Esophagus squamous epithelium (tissue), 5 donors: ENCODE measurements at regions not wholly inside any gene's neighbourhood (a gene's known extent, or its start where the extent isn't known, plus 50 kb on each side); places are given as distances from the start of the nearest gene placed in this dataset.

ENCODE experiments used
- DNase-seq: peaks from one replicate; lab custom pipeline; 2025; lab: John Stamatoyannopoulos, UW
- H3K27ac ChIP-seq, 4 donors: fragments of 200-600 bp; sonication (generic); one replicate each; pipeline ENCODE4 v1.5.1; 2016 to 2019; ENCODE audit warnings: mild to moderate bottlenecking in 1 of 4
- H3K27me3 ChIP-seq, 4 donors: fragments of 200-600 bp; sonication (generic); 1 replicate in 3 of 4; 2 replicates in 1 of 4; pipeline versions ENCODE4 v1.5.1 to v1.6.0; 2017 to 2021; ENCODE audit warnings: antibody characterized with exemption in 1 of 4
- H3K36me3 ChIP-seq, 3 donors: fragments of 200-600 bp; sonication (generic); one replicate each; pipeline ENCODE4 v1.5.1; 2016 to 2019
- H3K4me1 ChIP-seq, 3 donors: fragments of 200-600 bp; sonication (generic); one replicate each; pipeline ENCODE4 v1.5.1; 2017 to 2019
- H3K4me3 ChIP-seq, 4 donors: fragments of 200-600 bp; sonication (generic); 1 replicate in 3 of 4; 2 replicates in 1 of 4; pipeline ENCODE4 v1.5.1; 2016 to 2019; ENCODE audit warnings: mild to moderate bottlenecking in 2 of 4, moderate library complexity in 1 of 4
- H3K9me3 ChIP-seq, 3 donors: fragments of 200-600 bp; sonication (generic); one replicate each; pipeline ENCODE4 v1.5.1; 2016 to 2019
- POLR2A ChIP-seq, 4 donors: fragments of 450-650 bp; IDR thresholded peaks; one replicate each; pipeline ENCODE4 v1.6.1; 2017; ENCODE audit warnings: antibody characterized with exemption in 4 of 4, mild to moderate bottlenecking in 4 of 4, moderate library complexity in 3 of 4
- WGBS, 2 donors: methylation state at CpG; one replicate each; pipeline ENCODE4 v1.1.5; 2018; 5-methylcytosine and 5-hydroxymethylcytosine counted together
- intact Hi-C: fragments of 100-400 bp; cut with DNase I; formaldehyde crosslinking; loops from one replicate; pipeline ENCODE4 v1.15.0; 2022
- TF ChIP-seq, protein P1 (sequence below), 6 experiments: fragments of 450-650 bp in 4 of 6; fragments of 200-600 bp in 2 of 6; sonication (generic) in 2 of 6; IDR thresholded peaks; one replicate each; pipeline ENCODE4 v1.5.1; 2016 to 2019; ENCODE audit warnings: antibody characterized with exemption in 6 of 6, mild to moderate bottlenecking in 4 of 6, moderate library complexity in 4 of 6
- donor health status: DM: yes; HTN: yes; CAD: no.

DNA sequence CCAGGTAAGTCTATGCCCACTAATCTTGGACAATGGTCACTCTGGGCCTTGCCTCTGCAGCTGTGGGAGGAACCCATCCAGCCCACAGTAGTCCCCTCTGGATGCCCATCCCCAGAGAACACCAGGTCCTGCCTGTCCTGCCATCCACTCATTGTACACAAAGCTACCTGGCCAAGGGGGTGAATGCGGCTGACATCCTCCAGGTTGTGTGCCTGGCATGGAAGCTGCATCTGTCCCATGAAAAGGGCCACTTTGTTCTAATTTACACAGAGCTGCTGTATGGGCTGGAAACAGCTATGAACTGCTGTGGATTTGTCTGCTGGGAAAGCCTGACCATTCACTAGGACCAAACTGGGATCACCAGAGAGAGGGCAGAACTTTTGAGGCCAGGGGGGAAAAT is 324.8 kb downstream of the LRFN2 start:
- no peak for TF ChIP-seq POLR2A (IDR thresholded peaks at IDR 0.05)
- TF ChIP-seq, protein P1, sequence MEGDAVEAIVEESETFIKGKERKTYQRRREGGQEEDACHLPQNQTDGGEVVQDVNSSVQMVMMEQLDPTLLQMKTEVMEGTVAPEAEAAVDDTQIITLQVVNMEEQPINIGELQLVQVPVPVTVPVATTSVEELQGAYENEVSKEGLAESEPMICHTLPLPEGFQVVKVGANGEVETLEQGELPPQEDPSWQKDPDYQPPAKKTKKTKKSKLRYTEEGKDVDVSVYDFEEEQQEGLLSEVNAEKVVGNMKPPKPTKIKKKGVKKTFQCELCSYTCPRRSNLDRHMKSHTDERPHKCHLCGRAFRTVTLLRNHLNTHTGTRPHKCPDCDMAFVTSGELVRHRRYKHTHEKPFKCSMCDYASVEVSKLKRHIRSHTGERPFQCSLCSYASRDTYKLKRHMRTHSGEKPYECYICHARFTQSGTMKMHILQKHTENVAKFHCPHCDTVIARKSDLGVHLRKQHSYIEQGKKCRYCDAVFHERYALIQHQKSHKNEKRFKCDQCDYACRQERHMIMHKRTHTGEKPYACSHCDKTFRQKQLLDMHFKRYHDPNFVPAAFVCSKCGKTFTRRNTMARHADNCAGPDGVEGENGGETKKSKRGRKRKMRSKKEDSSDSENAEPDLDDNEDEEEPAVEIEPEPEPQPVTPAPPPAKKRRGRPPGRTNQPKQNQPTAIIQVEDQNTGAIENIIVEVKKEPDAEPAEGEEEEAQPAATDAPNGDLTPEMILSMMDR (IDR thresholded peaks at IDR 0.05) = no peak
- H3K9me3 ChIP-seq = no peaks in the 10 kb centered on the region
- DNase-seq = no peak
- H3K27ac ChIP-seq = no peak overlapping the region
- no peaks in the 10 kb centered on the region for H3K27me3 ChIP-seq
- H3K36me3 ChIP-seq = no peaks in the 10 kb centered on the region
- H3K4me1 ChIP-seq = peaks cover 0 to 7% (median 0%) of the 10 kb centered on the region in 3 donors
- intact Hi-C loops = no loop called here
- 86 to 100% methylated on average over 1 of the region's 1 CpG for WGBS, 2 donors
- no peak overlapping the region for H3K4me3 ChIP-seq

DNA sequence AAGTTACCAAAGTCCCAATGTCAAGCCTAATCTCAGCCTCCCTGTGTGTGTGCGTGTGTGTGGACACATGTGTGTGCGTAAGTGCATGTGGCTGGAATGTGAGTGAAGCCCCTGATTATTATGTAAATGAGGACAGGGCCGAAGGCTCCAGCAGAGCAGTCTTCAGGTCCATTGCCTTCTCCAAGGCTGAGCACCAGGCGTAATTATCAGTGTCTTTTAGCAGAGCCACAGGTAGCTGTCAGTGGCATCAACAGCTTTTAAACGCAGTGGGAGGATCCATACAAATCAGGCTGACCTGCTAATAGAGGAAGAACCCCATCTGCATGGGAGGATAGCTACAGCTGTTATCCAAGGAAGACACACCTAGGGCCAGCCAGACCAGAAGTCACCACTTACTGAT is 324.3 kb upstream of the MOCS1 start:
- no peaks in the 10 kb centered on the region for H3K36me3 ChIP-seq
- no peaks in the 10 kb centered on the region for H3K27me3 ChIP-seq
- no peaks in the 10 kb centered on the region for H3K9me3 ChIP-seq
- TF ChIP-seq, protein P1 (IDR thresholded peaks at IDR 0.05) = no peak
- no peak for TF ChIP-seq POLR2A (IDR thresholded peaks at IDR 0.05)
- intact Hi-C loops = no loop called here
- 0 to 76% methylated on average over 1 to 3 of the region's 5 CpGs for WGBS, 2 donors
- no peak overlapping the region for H3K4me3 ChIP-seq
- no peak for DNase-seq
- peaks cover 0 to 7% (median 0%) of the 10 kb centered on the region in 3 donors for H3K4me1 ChIP-seq
- H3K27ac ChIP-seq = no peak overlapping the region

DNA sequence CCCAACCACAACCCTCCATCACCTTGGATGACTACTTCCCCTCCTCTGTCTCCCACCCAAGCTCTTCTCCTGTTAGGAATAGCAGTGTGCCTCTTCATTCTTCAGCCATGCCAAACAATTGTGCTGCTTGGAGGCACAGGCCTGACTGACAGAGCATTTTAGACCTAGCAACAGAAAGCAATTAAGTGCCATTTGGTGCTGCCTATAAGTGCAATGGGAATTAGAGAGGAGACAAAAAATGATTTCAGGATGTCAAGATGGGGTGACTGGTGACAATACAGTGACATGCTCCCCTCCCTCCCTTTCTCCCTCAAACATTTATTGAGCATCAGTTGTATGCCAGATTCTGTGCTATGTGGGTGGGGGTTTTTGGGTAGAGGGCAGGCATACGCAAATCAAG is 322.6 kb upstream of the MOCS1 start:
- WGBS, 2 donors = 86% methylated on average over 1 of the region's 1 CpG
- Histone ChIP-seq H3K27me3 (no peaks in the 10 kb centered on the region), H3K4me3 (no peak overlapping the region), H3K9me3 (no peaks in the 10 kb centered on the region), H3K4me1 (peaks cover 0 to 10% (median 0%) of the 10 kb centered on the region in 3 donors), H3K27ac (no peak overlapping the region), H3K36me3 (no peaks in the 10 kb centered on the region)
- no peak for DNase-seq
- TF ChIP-seq, protein P1 (IDR thresholded peaks at IDR 0.05) = no peak
- no peak for TF ChIP-seq POLR2A (IDR thresholded peaks at IDR 0.05)
- intact Hi-C loops = no loop called here

DNA sequence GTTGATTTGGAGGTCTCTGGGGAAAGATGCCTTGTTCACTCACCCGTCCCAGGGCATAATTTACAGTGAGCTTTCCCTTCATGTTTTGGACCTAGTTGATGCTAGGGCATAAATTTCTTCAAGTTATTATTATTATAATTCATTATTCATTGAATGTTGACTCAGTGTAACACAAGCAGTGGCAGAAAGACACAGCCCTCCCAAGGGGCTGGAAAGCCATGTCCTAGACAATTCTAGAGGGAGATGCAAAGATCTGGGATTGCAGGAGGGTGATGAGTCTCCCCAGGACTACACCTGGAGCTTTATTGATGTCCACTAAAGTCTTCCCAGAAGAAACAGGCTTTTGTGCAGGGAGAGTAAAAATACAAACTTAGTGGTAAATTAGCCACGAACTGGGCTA is 322.0 kb upstream of the MOCS1 start:
- intact Hi-C loops = no loop called here
- no peak for DNase-seq
- Histone ChIP-seq H3K27me3 (no peaks in the 10 kb centered on the region), H3K9me3 (no peaks in the 10 kb centered on the region), H3K4me1 (peaks cover 0 to 12% (median 0%) of the 10 kb centered on the region in 3 donors), H3K27ac (no peak overlapping the region), H3K4me3 (no peak overlapping the region), H3K36me3 (no peaks in the 10 kb centered on the region)
- TF ChIP-seq POLR2A (IDR thresholded peaks at IDR 0.05) = no peak
- TF ChIP-seq, protein P1 (IDR thresholded peaks at IDR 0.05) = no peak
- WGBS, 2 donors = 55 to 67% methylated on average over 2 of the region's 2 CpGs

DNA sequence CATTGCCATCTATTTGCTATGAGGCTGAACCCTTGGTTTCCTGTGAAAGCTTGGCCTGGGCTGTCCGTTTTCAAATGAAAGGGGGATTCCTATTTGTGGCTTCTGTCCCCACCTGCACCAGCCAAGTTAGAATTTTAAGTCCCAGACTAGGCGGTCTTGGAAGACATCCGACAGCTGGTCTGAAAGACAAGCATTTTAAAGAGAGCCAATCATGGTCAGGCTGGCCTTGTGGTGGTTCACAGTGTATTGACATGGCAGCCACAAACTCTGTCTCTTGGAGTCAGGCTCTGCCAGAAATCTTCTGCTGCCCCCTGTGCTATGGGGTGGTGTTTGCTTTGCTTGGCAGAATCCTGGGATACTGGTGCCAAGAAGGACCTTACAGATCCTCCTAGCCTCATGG is 319.2 kb upstream of the MOCS1 start:
- no peak for DNase-seq
- intact Hi-C loops = no loop called here
- H3K27ac ChIP-seq = no peak overlapping the region
- H3K4me3 ChIP-seq = no peak overlapping the region
- peaks cover 0 to 12% (median 0%) of the 10 kb centered on the region in 3 donors for H3K4me1 ChIP-seq
- H3K36me3 ChIP-seq = no peaks in the 10 kb centered on the region
- no peaks in the 10 kb centered on the region for H3K9me3 ChIP-seq
- TF ChIP-seq, protein P1 (IDR thresholded peaks at IDR 0.05) = no peak
- no peak for TF ChIP-seq POLR2A (IDR thresholded peaks at IDR 0.05)
- H3K27me3 ChIP-seq = no peaks in the 10 kb centered on the region
- 63 to 80% methylated on average over 1 to 3 of the region's 3 CpGs for WGBS, 2 donors
